PC-3 (cell line): ENCODE measurements at regions not wholly inside any gene's neighbourhood (a gene's known extent, or its start where the extent isn't known, plus 50 kb on each side); places are given as distances from the start of the nearest gene placed in this dataset.

Experiments used
- ATAC-seq: fragments of 200-7000 bp; cut with Tn5 transposase; 2 replicates; pipeline ENCODE4 v1.9.1; 2020; ENCODE audit warnings: mild to moderate bottlenecking, moderate library complexity
- BruUV-seq: library from RNA; stranded (reverse); fragments of 400-500 nt; replicated peaks from 2 replicates; lab custom pipeline; 2021; lab: Mats Ljungman, UMichigan
- CTCF ChIA-PET: fragments of 300-600 bp; sonication (Branson Sonifier 250); formaldehyde crosslinking; loops from one replicate; lab custom pipeline; 2022; ENCODE audit warnings: antibody characterized with exemption; lab: Charles Lee
- POLR2A ChIA-PET: fragments of 300-600 bp; sonication (Branson Sonifier 250); formaldehyde crosslinking; loops from one replicate; lab custom pipeline; 2022; ENCODE audit warnings: antibody characterized with exemption; ENCODE audit not compliant: unreplicated experiment; lab: Charles Lee
- DNase-seq: peaks from one replicate; pipeline ENCODE4 v3.0.0-alpha.2; 2015
- H2AFZ ChIP-seq: fragments of 300-600 bp; sonication (generic); 2 replicates; pipeline ENCODE4 v1.6.0; 2016; ENCODE audit warnings: antibody characterized with exemption, low read length
- H3F3A ChIP-seq: fragments of 300-600 bp; sonication (generic); one replicate; pipeline ENCODE4 v1.6.0; 2017; ENCODE audit warnings: antibody characterized with exemption, low read length, control low read depth, mild to moderate bottlenecking; ENCODE audit not compliant: unreplicated experiment
- H3K27ac ChIP-seq: fragments of 300-600 bp; sonication (generic); 2 replicates; pipeline ENCODE4 v1.5.1; 2016; ENCODE audit warnings: mild to moderate bottlenecking, low read length
- H3K27me3 ChIP-seq: fragments of 300-600 bp; sonication (generic); 2 replicates; pipeline ENCODE4 v1.6.1; 2016; ENCODE audit warnings: low read length, mixed read lengths
- H3K36me3 ChIP-seq: fragments of 300-600 bp; sonication (generic); 2 replicates; pipeline ENCODE4 v1.6.1; 2016; ENCODE audit warnings: low read depth, mixed run types, low read length, mixed read lengths
- H3K4me1 ChIP-seq: fragments of 300-600 bp; sonication (generic); 2 replicates; pipeline ENCODE4 v1.5.1; 2016; ENCODE audit warnings: low read length; ENCODE audit not compliant: insufficient read depth
- H3K4me2 ChIP-seq: fragments of 300-600 bp; sonication (generic); 2 replicates; pipeline ENCODE4 v1.6.0; 2016; ENCODE audit warnings: low read length
- H3K4me3 ChIP-seq: fragments of 300-600 bp; sonication (generic); 2 replicates; pipeline ENCODE4 v1.5.1; 2016; ENCODE audit warnings: mild to moderate bottlenecking, low read length, mixed read lengths
- H3K79me2 ChIP-seq: fragments of 300-600 bp; sonication (generic); 2 replicates; pipeline ENCODE4 v1.6.1; 2017; ENCODE audit warnings: low read length, mixed read lengths
- H3K9ac ChIP-seq: fragments of 300-600 bp; sonication (generic); 2 replicates; pipeline ENCODE4 v1.6.0; 2016; ENCODE audit warnings: mild to moderate bottlenecking, low read length
- H3K9me2 ChIP-seq: fragments of 300-600 bp; sonication (generic); replicated peaks from 2 replicates; pipeline ENCODE4 v1.6.1; 2016; ENCODE audit warnings: mixed run types, low read length, mixed read lengths
- H3K9me3 ChIP-seq: fragments of 300-600 bp; sonication (generic); 2 replicates; pipeline ENCODE4 v1.6.1; 2016; ENCODE audit warnings: low read length, mixed read lengths
- H4K20me1 ChIP-seq: fragments of 300-600 bp; sonication (generic); 2 replicates; pipeline ENCODE4 v1.6.1; 2016; ENCODE audit warnings: low read length, mixed read lengths
- CTCF ChIP-seq: fragments of 300-600 bp; sonication (generic); conservative IDR thresholded peaks from 2 replicates; pipeline ENCODE4 v1.5.1; 2017; ENCODE audit warnings: antibody characterized with exemption, low read depth, mild to moderate bottlenecking, low read length
- EZH2 ChIP-seq: fragments of 300-600 bp; sonication (generic); IDR thresholded peaks from one replicate; pipeline ENCODE4 v1.6.1; 2017; ENCODE audit warnings: antibody characterized with exemption, mild to moderate bottlenecking, low read length; ENCODE audit not compliant: unreplicated experiment
- EZH2phosphoT487 ChIP-seq: fragments of 300-600 bp; sonication (generic); IDR thresholded peaks from 2 replicates; pipeline ENCODE4 v1.6.1; 2018; ENCODE audit warnings: mild to moderate bottlenecking, antibody characterized with exemption, low read length, borderline replicate concordance
- intact Hi-C: fragments of 100-400 bp; cut with micrococcal nuclease; formaldehyde crosslinking; loops from 2 replicates; pipeline ENCODE4 v1.9.0; 2023

GRCh38 chr6:139486476-139486799 is 112.0 kb upstream of the CITED2 start:
- BruUV-seq = no TSS peak
- CTCF ChIA-PET = no interaction called here
- DNase-seq = no peak

GRCh38 chr6:139485742-139486475 is 111.5 kb upstream of the CITED2 start:
- ChIA-PET CTCF (no interaction called here), POLR2A (no interaction called here)
- Histone ChIP-seq H3K27ac (no peak overlapping the region), H3K9ac (no peak overlapping the region), H3K4me1 (no peaks in the 10 kb centered on the region), H3K4me3 (no peak overlapping the region), H3K36me3 (no peaks in the 10 kb centered on the region), H3K4me2 (no peak overlapping the region), H3K27me3 (no peaks in the 10 kb centered on the region), H2AFZ (no peak overlapping the region), H4K20me1 (no peaks in the 10 kb centered on the region), H3K79me2 (no peaks in the 10 kb centered on the region), H3K9me2 (no peaks in the 10 kb centered on the region), H3K9me3 (no peaks in the 10 kb centered on the region), H3F3A (no peaks in the 10 kb centered on the region)
- intact Hi-C loops = no loop called here
- no peak for TF ChIP-seq CTCF
- no peak for TF ChIP-seq EZH2
- TF ChIP-seq EZH2phosphoT487 = no peak
- no TSS peak for BruUV-seq
- ATAC-seq (no peak), DNase-seq (no peak)

More at GRCh38 chr6:139486476-139486799, 112.0 kb upstream of the CITED2 start:
- Histone ChIP-seq H3K9me2 (no peaks in the 10 kb centered on the region), H3K79me2 (no peaks in the 10 kb centered on the region), H2AFZ (no peak overlapping the region), H3K36me3 (no peaks in the 10 kb centered on the region), H4K20me1 (no peaks in the 10 kb centered on the region), H3K27ac (no peak overlapping the region), H3K9ac (no peak overlapping the region), H3K4me3 (no peak overlapping the region), H3F3A (no peaks in the 10 kb centered on the region), H3K4me2 (no peak overlapping the region), H3K27me3 (no peaks in the 10 kb centered on the region), H3K4me1 (no peaks in the 10 kb centered on the region), H3K9me3 (no peaks in the 10 kb centered on the region)
- ATAC-seq = no peak
- POLR2A ChIA-PET = no interaction called here
- intact Hi-C loops = no loop called here
- no peak for TF ChIP-seq EZH2phosphoT487
- no peak for TF ChIP-seq EZH2
- no peak for TF ChIP-seq CTCF

GRCh38 chr6:139485185-139485584 is 110.7 kb upstream of the CITED2 start:
- Histone ChIP-seq H3K36me3 (no peaks in the 10 kb centered on the region), H3K9ac (no peak overlapping the region), H3K4me2 (no peak overlapping the region), H3K79me2 (no peaks in the 10 kb centered on the region), H4K20me1 (no peaks in the 10 kb centered on the region), H3K9me2 (no peaks in the 10 kb centered on the region), H3K9me3 (no peaks in the 10 kb centered on the region), H3F3A (no peaks in the 10 kb centered on the region), H3K27me3 (no peaks in the 10 kb centered on the region), H3K27ac (no peak overlapping the region), H2AFZ (no peak overlapping the region), H3K4me3 (no peak overlapping the region), H3K4me1 (no peaks in the 10 kb centered on the region)
- no peak for ATAC-seq
- ChIA-PET POLR2A (no interaction called here), CTCF (no interaction called here)
- TF ChIP-seq CTCF = no peak
- no peak for TF ChIP-seq EZH2
- TF ChIP-seq EZH2phosphoT487 = no peak
- DNase-seq = no peak
- no TSS peak for BruUV-seq
- intact Hi-C loops = no loop called here
